ENCODE measurements at regions not wholly inside any gene's neighbourhood (a gene's known extent, or its start where the extent isn't known, plus 50 kb on each side); places are given as distances from the start of the nearest gene placed in this dataset.

GRCh38 chr5:44659334-44659733, 149.4 kb upstream of the MRPS30 start:
- DNase-seq: no peak

GRCh38 chr5:44652674-44653073, 156.1 kb upstream of the MRPS30 start:
- DNase-seq: no peak

- no peak for DNase-seq
Observed at GRCh38 chr5:44646016-44646415, 162.7 kb upstream of the MRPS30 start.

GRCh38 chr5:44645502-44645901, 163.2 kb upstream of the MRPS30 start:
- DNase-seq: no peak

GRCh38 chr5:44644628-44645027, 164.1 kb upstream of the MRPS30 start:
- no peak for DNase-seq

GRCh38 chr5:44641820-44642219, 166.9 kb upstream of the MRPS30 start:
- no peak for DNase-seq

GRCh38 chr5:44640945-44641456, 167.7 kb upstream of the MRPS30 start:
- no peak for DNase-seq

- DNase-seq: no peak
Observed at GRCh38 chr5:44637916-44638869, 170.6 kb upstream of the MRPS30 start.

- DNase-seq: no peak
Observed at GRCh38 chr5:44632344-44632743, 176.4 kb upstream of the MRPS30 start.

GRCh38 chr5:44626846-44627245, 181.9 kb upstream of the MRPS30 start:
- DNase-seq: no peak

- DNase-seq: no peak
Observed at GRCh38 chr5:44622331-44622730, 186.4 kb upstream of the MRPS30 start.

GRCh38 chr5:44619875-44620610, 188.7 kb upstream of the MRPS30 start:
- DNase-seq: no peak

GRCh38 chr5:44614845-44615244, 193.9 kb upstream of the MRPS30 start:
- DNase-seq: no peak

GRCh38 chr5:44613936-44614335, 194.8 kb upstream of the MRPS30 start:
- DNase-seq: no peak

- no peak for DNase-seq
Observed at GRCh38 chr5:44605926-44606325, 202.8 kb upstream of the MRPS30 start.

- no peak for DNase-seq
Observed at GRCh38 chr5:44603496-44604272, 205.1 kb upstream of the MRPS30 start.

GRCh38 chr5:44574678-44575077, 185.5 kb upstream of the FGF10 start:
- peak; percentile 21 for DNase-seq

GRCh38 chr5:44568519-44568918, 179.3 kb upstream of the FGF10 start:
- no peak for DNase-seq

- DNase-seq: no peak
Observed at GRCh38 chr5:44565902-44566301, 176.7 kb upstream of the FGF10 start.

- no peak for DNase-seq
Observed at GRCh38 chr5:44565360-44565759, 176.1 kb upstream of the FGF10 start.

- DNase-seq: peak; percentile 40
Observed at GRCh38 chr5:44546286-44546685, 157.1 kb upstream of the FGF10 start.

- no peak for DNase-seq
Observed at GRCh38 chr5:44543511-44543910, 154.3 kb upstream of the FGF10 start.

- DNase-seq: no peak
Observed at GRCh38 chr5:44542470-44542869, 153.2 kb upstream of the FGF10 start.

All from MV-4-11 (cell line).